DMS53 (cell line): ENCODE measurements at regions not wholly inside any gene's neighbourhood (a gene's known extent, or its start where the extent isn't known, plus 50 kb on each side); places are given as distances from the start of the nearest gene placed in this dataset.

ENCODE experiments used
- DNase-seq: peaks from one replicate; lab custom pipeline; 2025; lab: John Stamatoyannopoulos, UW

DNA sequence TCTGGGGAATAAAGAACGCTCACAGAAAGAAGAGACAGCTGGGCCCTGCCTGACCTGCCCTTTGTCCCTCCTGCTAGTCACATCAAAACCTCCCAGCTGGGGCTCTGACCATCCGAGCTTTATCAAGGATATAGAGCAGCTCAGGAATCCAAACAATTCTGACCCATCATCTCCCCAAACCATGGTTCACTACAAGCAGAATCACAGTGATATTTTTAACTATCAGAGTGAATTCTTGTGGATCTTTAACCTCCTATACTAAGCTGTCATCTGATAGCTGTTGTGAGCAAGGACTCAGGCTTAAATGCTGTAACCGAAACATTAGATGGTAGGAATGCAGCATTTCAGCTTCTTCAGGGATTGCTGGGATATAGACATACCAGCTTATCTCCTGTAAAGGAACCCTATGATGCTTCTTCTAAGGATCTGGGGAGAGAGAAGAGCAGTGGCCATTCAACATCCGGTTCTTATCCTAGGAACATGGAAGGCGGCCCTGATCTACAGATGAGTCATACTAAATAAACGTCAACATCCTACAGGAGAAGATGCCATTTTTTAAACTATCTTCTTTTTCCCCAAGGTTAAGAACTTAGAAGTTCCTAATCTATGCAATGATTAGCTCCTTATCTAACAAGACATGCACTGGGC, 84.7 kb upstream of the AKIP1 start:
- peak; percentile 65 for DNase-seq

DNA sequence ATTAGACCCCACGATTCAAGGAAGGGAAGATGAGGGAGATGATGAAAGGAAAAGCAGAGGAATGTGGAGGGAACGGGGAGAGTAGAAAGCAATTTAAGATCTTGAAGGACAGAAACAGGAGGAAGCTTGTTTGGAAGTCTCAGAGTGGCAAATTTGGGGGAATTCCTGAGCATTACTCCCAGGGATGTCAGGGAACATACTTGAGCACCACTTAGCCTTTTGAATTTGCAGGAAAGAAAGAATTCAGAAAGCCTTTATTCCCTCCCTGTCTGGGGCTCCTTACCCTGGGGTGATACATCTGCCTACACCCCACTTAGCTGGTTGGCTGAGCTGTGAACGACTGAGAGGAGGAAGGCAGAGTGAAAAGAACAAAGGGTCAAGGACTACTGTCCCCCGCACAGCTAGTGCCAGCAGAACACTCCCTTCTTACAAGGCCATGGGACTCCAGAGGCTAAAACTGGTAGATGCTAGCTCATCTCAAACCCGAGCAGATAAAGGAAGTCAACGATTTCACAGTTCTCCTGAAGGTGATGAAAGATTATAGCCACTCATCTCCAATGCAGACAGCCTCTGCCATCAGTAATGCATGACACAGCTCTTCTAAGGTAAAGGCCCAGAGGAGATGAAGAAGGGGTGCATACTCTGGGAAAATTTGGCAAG, 84.0 kb upstream of the AKIP1 start:
- DNase-seq: no peak

DNA sequence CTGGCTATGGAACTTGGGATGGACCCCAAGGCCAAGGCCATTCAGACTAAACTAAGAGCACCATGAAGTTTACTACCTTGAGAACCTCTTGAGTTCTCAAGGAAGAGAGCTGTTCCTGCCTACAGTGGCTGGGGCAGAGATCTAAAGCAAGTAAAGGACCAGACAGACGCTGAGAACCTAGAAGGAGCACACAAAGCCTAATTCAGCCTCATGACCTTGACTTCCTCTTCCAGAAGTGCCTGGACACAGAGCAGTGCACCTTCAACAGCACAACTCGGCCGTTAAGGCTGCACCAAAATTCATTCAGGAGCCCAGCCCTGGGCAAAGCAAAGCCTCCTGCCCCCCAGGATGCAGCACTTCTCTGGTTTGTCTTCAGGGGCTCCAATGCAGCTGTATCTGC, 82.9 kb upstream of the AKIP1 start:
- DNase-seq: no peak

DNA sequence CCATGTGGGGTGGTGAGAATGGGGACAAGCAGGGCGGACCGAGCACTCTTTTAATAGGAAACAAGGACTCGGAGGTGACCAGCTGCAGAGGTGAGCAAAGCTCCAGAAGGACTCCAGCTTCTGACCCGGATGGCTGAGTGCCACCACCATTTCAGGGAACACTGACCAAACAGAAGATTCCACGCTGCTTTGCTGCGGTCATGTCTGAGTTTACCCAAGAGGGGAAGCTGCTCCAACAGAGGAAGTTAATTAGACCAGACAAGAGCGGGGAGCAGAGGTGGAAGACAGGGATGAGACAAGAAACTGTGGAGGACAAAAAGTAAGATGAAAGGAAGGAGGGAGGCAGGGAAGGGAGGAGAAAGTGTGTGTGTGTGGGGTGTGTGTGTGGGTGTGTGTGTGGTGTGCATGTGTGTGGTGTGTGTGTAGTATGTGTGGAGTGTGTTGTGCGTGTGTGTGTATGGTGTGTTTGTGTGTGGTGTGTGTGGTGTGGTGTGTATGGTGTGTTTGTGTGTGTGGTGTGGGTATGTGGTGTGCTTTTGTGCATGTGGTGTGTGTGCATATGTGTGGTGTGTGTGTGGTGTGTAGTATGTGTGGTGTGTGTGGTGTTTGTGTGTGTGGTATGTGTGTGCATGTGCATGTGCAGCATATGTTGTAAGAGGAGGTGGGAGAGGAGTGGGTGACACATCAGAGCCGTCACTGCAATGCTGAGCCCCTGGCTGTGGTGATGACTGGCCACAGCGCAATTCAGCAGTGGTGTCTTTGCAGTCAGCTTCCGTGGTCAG, 82.2 kb upstream of the AKIP1 start:
- DNase-seq: no peak

DNA sequence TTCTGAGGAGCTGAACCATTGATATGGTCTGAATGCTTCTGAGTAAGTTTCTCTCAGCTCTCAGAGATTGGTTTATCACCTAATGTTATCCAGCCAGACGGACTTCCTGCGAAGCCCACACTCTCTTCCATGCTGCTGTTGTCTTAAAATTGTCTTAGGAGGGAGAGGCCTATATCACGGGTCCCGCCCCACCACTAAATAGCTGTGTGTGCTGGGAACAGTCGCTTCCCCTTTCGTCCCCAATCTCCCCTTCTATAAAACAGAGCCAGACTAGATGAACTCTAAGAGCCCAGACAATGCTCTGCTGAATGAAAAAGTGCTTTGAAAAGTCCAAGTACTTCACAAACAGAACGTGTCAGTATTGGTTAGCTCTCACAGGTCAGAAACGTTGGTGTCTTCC, 81.4 kb upstream of the AKIP1 start:
- DNase-seq: no peak

DNA sequence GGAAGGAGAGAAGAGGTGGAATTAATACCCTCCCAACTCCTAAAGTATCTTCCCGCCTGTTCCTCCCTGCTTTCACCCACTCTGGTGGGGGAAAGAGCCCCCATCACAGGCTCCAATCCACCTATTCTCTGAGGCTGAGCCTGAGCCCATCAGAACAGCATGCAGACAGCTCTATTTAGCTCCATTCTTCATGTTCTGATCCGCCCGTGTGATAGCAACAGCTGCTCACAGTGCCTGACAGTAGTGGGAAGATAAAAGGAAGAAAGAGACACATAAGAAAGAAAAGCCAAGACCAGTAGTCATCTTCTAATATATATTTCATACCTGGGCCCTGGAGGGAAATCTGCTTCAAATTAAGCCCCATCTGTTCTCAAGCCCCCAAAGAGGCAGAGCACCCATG, 80.3 kb upstream of the AKIP1 start:
- no peak for DNase-seq

DNA sequence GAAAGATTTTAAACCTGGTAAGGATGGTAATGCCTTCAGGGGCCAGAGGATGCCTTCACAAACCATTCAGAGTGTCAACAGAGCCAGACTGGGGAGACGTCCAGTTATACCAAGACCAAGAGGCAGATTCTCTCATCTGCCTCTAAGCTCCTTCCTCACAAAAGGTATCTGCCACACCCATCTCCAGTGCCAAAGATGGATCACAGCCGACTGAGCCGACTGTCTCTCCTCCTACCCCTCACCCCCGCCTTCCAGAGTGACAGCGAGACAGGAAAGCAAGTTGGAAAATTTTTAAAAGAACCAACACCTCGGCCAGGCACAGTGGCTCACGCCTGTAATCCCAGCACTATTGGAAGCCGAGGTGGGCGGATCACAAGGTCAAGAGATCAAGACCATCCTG, 79.1 kb upstream of the AKIP1 start:
- no peak for DNase-seq

DNA sequence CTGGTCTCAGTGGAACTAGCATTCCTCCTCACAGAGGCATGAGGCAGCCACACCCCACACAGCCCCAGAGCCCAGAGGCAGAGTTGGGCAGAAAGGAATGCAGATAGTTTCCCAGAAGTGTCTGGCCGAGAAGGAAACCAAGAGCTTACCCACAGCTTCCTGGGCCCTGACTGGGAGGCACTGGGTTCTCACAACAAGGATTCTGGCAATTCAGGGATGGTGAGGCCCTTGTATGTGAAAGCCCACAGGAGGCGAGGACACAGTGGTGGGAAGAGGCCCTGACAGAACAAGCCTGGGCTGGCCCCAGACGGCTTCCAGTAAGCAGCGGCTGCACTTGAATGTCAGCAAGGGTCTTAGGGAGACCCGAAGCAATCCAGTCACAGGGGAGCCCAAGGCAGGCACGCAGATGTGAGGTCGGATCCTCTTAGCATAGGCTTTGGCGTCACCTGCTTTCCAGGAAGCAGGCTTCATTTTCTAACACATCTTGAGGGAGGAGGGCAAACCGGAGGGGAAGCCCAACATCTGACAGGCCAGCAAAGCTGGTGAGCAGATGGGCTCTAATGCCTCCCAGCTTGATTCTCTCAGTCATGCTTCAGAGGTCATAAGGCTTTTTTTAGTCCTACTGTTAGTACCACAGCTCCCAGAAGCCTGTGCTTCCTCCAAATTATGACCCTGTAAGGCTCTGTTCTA, 78.3 kb upstream of the AKIP1 start:
- peak; percentile 64 for DNase-seq

DNA sequence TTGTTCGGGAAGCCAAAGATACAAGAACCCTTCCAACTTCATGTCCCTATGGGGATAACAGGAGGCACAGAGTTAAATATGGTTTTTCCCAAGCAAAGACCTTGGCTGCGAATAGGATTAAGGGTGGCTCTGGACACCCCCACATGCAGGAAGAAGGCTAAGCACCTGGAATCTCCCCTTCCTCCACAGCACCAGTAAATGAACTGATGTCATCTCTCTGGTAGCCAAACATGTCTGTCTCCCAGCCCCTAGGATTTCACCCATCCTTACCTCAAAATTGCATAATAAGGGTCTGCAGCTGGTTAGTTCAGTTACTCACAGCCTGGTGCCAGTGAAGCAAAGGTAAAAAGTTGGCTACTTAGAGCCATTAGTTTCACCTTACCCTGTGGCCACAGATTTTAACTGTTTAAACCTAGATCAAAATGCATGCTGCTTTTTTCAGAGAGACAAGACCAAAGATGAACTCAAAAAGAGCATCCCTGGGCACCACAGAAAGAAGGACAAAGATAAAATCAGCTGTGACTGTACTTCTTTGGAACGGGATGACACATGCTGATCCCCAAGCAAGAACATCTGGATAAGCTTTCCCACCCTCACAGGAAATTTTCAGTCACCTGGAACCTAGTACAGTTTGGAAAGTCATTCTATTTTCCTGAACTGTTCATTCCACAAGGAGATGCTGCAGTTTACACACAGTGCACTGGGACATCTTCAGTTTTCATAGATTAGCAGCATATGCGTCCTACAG, 77.2 kb upstream of the AKIP1 start:
- DNase-seq: no peak

DNA sequence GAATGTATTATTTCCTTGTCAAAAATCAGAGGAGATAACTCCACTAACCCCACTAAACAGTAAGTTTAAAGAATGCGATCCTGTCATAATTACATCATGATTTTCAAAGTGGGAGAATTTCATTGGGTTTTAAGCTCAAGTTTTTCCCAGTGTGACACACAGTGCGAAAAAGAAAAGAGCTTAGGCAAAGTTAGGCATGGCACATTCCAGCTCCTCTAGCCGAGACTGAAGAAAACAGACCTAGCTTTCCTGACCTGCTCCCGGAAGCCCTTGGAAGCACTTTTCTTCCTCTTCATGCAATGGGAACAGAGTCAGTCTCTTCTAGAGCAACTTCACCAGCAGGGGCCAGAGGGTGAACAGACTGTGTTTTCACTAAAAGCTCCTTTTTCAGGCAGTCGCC, 76.6 kb upstream of the AKIP1 start:
- no peak for DNase-seq

DNA sequence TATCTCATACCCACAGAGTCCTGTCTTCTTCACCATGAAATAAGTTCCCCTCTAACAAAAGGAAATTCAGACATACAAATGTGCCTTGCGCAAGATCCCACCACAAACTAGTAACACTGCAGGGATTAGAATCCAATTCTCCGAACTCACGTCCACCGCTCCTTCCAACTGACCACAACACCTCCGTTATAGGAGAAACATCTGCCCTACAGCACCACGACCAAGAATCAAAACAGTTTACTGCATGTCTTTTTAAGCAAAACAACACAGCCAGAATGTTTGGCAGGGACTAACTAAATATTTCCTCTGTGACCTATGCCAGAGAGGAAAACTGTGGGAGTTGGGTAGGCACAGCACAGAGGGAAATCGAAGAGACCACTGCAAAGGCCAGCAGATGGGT, 72.7 kb upstream of the AKIP1 start:
- no peak for DNase-seq

DNA sequence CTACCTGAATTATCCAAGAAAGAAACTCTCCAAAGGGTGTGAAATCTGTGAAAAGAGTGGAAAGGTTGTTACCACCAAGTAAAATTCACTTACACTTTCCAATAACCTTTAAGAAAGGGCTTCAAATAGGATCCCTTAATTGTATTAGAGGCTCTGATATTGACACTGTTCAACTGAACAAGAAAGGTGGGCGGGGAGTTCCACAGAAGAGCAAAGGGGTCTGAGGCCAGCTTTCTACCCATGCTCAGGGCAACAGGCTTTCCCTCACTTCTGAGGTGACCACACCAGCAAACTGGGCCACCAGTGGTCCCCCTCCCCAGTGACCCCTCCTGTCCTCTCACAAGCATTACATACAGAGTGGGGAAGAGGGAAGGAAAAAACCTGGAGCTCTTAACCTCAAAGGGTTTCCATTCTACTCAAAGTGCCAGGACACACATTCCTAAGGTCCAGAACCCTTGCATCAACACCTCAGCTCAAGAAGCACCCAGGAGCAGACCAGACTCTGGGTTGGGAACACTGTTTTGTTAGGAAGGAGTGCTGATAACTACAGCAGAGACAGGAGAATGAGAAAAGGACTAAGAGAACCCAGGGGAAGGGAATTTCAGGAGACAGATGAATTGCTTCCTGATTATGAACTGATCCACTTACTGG, 71.6 kb upstream of the AKIP1 start:
- DNase-seq: no peak

DNA sequence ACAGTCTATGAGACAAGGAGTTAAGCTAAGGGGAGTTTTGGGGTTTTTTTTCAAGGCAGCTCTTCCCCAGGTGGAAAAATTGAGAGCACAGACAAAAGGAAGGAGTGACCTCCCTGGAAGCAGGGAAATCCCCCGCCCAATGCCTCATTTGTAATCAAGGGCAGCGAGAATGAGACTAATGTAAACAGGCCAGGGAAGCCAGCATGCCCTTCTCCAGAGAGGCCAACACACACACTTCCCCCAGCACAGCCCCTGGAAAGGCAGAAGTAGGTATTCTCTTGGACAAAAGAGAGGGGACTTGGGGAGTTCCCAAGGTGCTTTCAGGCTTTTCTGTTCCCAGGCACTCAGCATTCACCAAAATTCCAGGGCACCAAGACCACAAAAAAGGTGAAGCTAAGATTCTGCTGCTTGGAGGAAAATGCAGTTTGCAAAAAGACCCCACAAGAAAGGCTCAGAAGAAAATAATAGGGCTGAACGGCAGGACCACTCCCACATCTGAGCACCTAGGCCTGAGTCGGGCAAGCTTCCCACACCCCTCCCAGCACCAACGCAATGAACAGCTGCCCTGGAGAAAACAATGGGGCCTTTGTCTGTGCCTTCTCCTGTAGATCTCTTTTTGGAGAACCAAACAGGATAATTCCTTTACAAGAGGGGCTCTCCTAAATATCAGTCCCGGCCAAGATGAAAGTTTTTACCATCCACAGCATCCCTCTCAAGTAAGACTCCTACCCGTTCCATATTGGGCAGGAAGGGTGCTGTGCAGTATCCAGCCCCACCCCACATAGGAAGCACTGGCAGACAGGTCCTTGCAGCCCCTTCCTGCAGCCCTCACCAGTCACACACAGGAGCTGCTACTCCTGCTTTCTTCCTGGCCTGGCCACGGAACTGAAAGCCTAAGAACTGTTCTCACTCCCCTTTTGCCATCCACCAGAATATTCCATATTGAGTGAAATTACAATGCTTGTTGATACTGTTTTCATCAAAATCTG, 70.7 kb upstream of the AKIP1 start:
- peak; percentile 47 for DNase-seq

DNA sequence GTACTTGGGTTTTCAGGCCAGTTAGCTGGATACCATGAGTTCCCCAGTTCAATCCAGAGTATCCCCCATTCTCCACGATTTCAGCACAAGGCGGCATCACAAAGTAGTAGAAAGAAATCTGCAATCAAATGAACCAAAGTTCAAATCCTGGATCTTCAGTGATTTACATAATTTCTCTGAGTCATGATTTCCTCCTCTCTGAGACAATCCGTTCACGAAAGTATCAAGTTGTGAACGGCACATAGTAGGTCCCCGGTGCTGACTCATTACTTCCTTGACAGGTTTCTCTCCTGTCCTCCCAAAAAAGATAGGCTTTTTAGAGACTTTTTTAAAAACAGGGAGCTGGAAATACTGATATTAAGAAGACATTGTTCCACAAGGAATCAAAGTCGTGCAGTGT, 69.1 kb upstream of the AKIP1 start:
- DNase-seq: no peak

DNA sequence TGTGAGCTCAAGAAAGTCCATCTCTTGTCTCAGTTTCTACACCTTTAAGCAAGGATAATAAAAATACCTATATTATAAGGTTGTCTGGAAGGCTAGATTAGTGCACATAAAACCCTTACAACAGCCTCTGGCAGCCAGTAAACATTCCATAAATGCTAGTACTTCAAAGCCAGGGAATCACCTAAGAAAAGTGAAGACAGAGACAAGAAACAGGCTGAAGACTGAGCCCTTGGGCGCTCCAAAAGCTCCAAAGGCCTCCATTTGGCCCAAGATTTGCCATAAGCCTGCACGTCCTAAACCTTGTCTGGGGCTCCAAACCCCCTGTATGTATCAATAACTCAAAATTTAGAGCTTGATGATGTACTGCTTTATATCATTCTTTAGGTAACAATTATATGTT, 52.2 kb upstream of the AKIP1 start:
- no peak for DNase-seq
